ENCODE measurements at regions not wholly inside any gene's neighbourhood (a gene's known extent, or its start where the extent isn't known, plus 50 kb on each side); places are given as distances from the start of the nearest gene placed in this dataset.

DNA sequence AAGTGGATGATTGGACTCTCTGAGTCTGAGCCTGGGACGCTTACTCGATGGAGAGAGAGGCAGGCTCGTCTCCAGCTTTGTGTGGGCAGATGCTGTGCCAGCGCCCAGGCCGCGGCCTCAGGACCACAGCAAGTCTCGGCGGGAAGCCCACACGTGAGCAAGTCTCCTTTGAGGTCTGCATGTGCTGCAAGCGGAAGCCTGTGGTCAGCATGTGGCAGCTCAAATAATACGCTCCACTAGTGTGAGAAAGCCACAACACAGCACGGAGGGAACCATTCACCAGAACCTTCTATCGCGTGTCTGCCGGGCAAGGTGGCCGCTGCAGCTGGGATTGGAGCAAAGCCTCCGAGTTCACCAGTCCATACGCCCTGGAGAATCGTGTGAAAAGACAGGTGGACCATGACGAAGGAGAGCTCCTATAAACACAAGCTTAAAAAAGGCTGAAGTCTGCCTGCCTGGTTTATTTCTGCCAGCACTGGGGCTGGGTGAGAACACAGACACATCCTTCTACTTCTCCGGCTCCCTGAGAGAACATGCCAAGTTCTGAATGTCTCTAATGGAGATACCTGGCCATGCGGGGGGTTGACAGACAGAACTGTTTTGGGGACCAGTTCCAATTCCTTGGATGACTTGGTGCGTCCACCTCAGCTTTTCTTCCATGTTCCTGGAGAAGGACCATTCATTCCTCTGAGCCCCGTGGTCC lies 82.0 kb upstream of the LRIG1 start:
- TF ChIP-seq, protein P1, sequence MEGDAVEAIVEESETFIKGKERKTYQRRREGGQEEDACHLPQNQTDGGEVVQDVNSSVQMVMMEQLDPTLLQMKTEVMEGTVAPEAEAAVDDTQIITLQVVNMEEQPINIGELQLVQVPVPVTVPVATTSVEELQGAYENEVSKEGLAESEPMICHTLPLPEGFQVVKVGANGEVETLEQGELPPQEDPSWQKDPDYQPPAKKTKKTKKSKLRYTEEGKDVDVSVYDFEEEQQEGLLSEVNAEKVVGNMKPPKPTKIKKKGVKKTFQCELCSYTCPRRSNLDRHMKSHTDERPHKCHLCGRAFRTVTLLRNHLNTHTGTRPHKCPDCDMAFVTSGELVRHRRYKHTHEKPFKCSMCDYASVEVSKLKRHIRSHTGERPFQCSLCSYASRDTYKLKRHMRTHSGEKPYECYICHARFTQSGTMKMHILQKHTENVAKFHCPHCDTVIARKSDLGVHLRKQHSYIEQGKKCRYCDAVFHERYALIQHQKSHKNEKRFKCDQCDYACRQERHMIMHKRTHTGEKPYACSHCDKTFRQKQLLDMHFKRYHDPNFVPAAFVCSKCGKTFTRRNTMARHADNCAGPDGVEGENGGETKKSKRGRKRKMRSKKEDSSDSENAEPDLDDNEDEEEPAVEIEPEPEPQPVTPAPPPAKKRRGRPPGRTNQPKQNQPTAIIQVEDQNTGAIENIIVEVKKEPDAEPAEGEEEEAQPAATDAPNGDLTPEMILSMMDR (IDR thresholded peaks at IDR 0.05; ENCODE audit: low read depth, low read length): no peak
- H3K4me3 ChIP-seq (ENCODE audit: low read depth, low read length): no peak overlapping the region

DNA sequence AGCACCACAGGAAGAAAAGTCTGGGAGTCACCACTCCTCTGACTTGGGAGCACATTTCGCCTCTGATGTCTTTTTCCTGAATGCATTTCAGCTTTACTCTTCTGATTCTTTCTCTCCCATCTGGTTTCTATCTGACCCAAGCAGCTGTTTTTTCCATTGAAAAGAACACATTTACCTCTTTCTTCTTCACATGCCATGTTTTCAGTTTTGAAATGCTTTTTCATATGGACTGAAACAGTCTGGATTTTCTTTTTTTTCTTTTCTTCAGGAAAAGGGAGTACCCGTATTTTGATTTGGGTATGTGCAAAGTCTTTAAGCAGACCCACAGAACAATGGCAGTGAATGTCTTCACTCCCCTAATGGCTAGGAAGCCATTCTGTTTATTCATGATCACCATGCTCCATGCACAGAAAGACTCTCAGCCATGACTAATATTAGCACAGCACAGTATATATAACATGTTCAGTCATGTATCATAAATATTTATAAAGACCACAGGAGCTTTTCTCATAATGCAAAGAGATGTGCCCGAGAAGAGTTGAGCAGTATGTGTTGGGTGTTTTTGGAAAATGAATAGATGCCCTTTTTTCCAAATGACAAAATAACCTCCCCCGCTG lies 82.7 kb upstream of the LRIG1 start:
- TF ChIP-seq, protein P1 (IDR thresholded peaks at IDR 0.05; ENCODE audit: low read depth, low read length): no peak
- H3K4me3 ChIP-seq (ENCODE audit: low read depth, low read length): no peak overlapping the region

DNA sequence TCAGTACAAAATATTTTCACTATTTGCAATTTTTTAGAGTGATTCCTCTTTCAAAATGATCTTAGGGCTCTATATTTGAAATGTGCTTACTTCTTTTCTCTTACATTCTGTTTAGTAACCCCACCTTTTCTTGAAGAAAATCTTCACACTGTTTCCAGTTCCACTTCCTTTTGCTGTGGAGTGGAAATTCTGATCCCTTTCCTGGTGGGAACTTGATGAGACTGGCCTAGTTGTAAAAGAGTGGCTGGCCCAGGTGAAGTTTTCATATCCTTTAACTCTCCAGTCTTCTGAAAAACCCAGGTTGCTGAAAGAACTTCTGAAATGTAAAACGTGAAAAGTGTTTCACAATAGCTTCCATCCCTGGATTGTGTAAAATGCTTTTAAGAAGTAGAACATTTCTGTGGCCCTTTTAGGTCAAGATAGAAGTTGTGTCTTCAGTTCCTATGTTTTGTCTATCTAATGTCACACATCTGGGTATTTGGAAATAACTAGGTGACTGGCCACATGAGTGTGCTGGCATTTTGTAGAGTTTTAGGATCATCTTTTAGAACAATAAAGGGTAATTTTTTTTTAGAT lies 84.8 kb upstream of the LRIG1 start:
- TF ChIP-seq, protein P1 (IDR thresholded peaks at IDR 0.05; ENCODE audit: low read depth, low read length): no peak
- H3K4me3 ChIP-seq (ENCODE audit: low read depth, low read length): no peak overlapping the region

DNA sequence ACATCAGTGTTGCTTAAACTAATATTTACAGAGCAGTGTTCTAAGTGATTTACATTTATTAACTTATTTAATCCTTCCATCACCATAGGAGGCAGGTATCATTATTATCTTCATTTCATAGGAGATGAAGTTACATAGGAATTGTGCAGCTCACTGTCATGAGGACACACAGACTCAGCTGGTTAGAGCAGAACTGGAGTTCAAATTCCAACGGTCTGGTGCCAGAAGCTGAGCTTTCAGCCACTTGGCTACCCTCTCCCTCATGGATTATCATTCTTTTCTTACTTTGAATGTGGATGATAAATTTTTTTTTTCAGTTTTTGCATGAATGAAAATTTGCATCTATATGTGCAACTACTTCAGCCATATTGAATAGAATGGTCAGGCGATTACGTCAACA lies 86.0 kb upstream of the LRIG1 start:
- TF ChIP-seq, protein P1 (IDR thresholded peaks at IDR 0.05; ENCODE audit: low read depth, low read length): no peak
- H3K4me3 ChIP-seq (ENCODE audit: low read depth, low read length): no peak overlapping the region

DNA sequence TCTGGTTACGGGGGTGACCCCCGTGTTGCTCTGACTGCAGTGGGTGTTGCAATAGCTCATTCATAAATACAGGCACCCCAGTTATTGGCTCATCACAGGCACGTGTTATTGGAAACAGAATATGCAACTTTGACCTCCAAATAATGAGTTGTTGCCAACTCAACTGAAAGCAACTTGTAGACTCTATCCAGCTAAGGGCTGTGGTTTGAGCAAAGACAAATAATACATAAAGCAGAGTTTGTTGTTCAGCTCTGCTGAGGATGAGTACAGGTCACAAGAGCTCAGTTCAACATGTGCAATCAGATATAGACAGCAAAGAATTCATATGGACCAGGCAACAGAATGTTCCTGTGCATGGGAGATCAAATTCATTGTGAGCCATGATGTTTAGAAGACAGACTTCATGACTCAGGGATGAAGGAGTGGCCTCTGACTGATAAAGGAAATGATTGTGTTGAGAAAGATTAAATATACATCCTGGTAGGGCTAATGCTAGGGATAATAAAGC lies 87.6 kb upstream of the LRIG1 start:
- H3K4me3 ChIP-seq (ENCODE audit: low read depth, low read length): no peak overlapping the region
- TF ChIP-seq, protein P1 (IDR thresholded peaks at IDR 0.05; ENCODE audit: low read depth, low read length): no peak

DNA sequence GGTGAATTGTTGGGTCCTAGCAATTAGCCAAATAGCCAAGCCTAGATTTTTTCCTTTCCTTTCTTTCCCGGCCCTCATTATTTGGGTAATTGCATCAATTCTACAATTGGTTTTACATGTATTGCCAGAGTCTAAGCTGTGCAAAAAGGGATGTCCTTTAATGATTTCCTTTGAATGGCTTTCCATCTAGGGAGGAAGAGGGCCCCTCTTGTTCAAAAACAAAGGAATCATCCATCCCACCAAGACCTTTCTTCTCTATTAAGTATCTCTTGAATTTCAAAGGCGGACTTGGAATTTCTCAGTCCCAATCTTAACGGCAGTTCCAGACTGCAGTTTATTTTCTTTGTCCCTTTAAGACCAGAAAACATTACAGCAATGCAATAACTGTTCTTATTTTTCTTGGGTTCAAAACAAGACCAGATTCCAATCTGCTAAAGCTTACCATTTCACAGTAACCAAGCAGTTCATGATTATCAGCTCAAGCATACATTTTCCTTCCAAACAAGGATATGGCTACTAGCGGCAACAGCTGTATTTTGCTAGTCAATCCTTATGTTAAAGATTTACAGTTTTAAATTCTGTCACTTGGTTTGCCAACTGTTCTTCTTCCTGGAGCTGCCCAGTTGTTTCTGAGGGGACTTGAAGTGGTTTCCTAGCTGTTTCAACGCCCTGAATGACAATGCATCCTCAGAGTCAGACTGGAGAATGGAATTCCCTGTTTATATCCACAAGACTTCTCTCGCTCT lies 91.4 kb upstream of the LRIG1 start:
- no peak overlapping the region for H3K4me3 ChIP-seq (ENCODE audit: low read depth, low read length)
- TF ChIP-seq, protein P1 (IDR thresholded peaks at IDR 0.05; ENCODE audit: low read depth, low read length): no peak
